Activated CD4-positive, alpha-beta T cell treated with anti-CD3 and anti-CD28 coated beads for 36 hours (primary cell): ENCODE measurements at regions not wholly inside any gene's neighbourhood (a gene's known extent, or its start where the extent isn't known, plus 50 kb on each side); places are given as distances from the start of the nearest gene placed in this dataset.

Experiments
- ATAC-seq: fragments of 200-7000 bp; cut with Tn5 transposase; one replicate; pipeline ENCODE4 v1.10.0; 2021; ENCODE audit warnings: mild to moderate bottlenecking, moderate library complexity
- CTCF ChIA-PET: fragments of 350-600 bp; sonication (Branson Sonifier 250); formaldehyde crosslinking; loops from one replicate; lab custom pipeline; 2021; ENCODE audit warnings: antibody characterized with exemption; lab: Charles Lee
- POLR2A ChIA-PET: fragments of 350-600 bp; sonication (Branson Sonifier 250); formaldehyde crosslinking; loops from one replicate; lab custom pipeline; 2021; ENCODE audit warnings: antibody characterized with exemption, inconsistent platforms; lab: Charles Lee
- DNase-seq: peaks from one replicate; pipeline ENCODE4 v3.0.0-alpha.2; 2020
- H3K27ac Mint-ChIP-seq: one replicate; pipeline ENCODE4 v1.8.0; 2021; ENCODE audit warnings: mixed read lengths
- H3K27me3 Mint-ChIP-seq: one replicate; pipeline ENCODE4 v1.8.0; 2021; ENCODE audit warnings: mixed read lengths
- H3K36me3 Mint-ChIP-seq: one replicate; pipeline ENCODE4 v1.8.0; 2021; ENCODE audit warnings: low read depth, mixed read lengths
- H3K4me1 Mint-ChIP-seq: one replicate; pipeline ENCODE4 v1.8.0; 2021; ENCODE audit warnings: mixed read lengths
- H3K4me3 Mint-ChIP-seq: one replicate; pipeline ENCODE4 v1.8.0; 2021; ENCODE audit warnings: mild to moderate bottlenecking, moderate library complexity, mixed read lengths
- H3K9me3 Mint-ChIP-seq: one replicate; pipeline ENCODE4 v1.8.0; 2021; ENCODE audit warnings: low read depth, mixed read lengths
- intact Hi-C, 2 experiments: fragments of 100-400 bp; cut with DNase I in 1 of 2; cut with micrococcal nuclease in 1 of 2; formaldehyde crosslinking; loops; one replicate each; pipeline versions ENCODE4 v1.14.2 to v1.15.1; 2022 to 2024; cut with DNase I, micrococcal nuclease

GRCh38 chrX:38975368-38975942, 174.2 kb downstream of the MID1IP1 start:
- H3K4me3 Mint-ChIP-seq: no peak overlapping the region
- no peaks in the 10 kb centered on the region for H3K9me3 Mint-ChIP-seq
- no peak for DNase-seq
- ATAC-seq: no peak
- POLR2A ChIA-PET: no interaction called here
- H3K27ac Mint-ChIP-seq: no peak overlapping the region
- no peaks in the 10 kb centered on the region for H3K36me3 Mint-ChIP-seq
- CTCF ChIA-PET: no interaction called here
- intact Hi-C loops: no loop called here
- no peaks in the 10 kb centered on the region for H3K27me3 Mint-ChIP-seq
- H3K4me1 Mint-ChIP-seq: peaks cover 7% of the 10 kb centered on the region

DNA sequence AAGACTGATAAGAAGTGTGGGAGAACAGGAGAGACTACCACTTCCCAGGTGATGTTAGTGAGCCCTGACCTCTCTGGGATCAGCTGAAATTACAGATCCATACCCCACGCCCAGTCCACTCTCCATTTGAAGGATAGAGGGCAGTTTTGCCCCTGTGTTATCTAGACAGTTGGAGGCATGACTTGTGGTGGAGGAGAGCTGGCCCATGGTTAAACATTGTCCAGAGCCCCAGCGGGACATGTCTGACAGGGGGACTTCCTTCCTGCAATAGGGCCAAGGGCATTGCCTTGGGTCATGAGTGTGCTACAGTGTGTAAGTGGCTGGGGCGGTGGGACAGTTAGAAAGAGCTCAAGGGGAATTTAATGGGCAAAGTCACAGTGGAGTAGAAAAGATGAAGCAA, 181.1 kb downstream of the MID1IP1 start:
- DNase-seq (no peak), ATAC-seq (no peak)
- no peaks in the 10 kb centered on the region for H3K4me1 Mint-ChIP-seq
- no peaks in the 10 kb centered on the region for H3K9me3 Mint-ChIP-seq
- H3K27me3 Mint-ChIP-seq: no peaks in the 10 kb centered on the region
- intact Hi-C loops: loop anchor here in 1 of 2 experiments (10.0 kb wide), 2 partner anchors 178 to 318 kb away; partner anchors contain the start of gene MID1IP1
- POLR2A ChIA-PET: no interaction called here
- H3K27ac Mint-ChIP-seq: no peak overlapping the region
- CTCF ChIA-PET: interaction anchor here (1.6 kb wide), 1 partner anchor 214 kb away, joined by 6 read pairs; no protein-coding TSS in a partner anchor
- no peak overlapping the region for H3K4me3 Mint-ChIP-seq
- H3K36me3 Mint-ChIP-seq: no peaks in the 10 kb centered on the region

DNA sequence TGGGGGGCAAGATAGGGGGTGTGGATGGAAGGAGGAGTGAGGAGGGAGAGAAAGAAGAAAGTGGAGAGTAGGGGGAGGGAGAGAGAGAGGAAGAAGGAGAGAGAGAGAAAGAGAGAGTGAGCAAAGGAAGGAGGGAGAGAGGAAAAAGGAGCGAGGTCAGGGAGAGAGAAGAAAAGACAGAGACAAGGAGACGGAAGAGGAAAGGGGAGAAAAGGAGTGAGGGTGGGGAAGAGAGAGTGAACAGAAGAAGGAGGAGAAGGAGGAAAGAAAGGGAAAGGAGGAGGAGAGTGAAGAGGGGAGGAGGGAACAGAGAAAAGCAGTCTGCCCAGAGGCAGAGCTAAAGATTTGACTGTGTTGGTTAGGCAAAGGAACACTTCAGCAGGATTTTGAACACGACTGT, 181.6 kb downstream of the MID1IP1 start:
- Mint-ChIP-seq H3K4me3 (no peak overlapping the region), H3K36me3 (no peaks in the 10 kb centered on the region), H3K27ac (no peak overlapping the region), H3K27me3 (no peaks in the 10 kb centered on the region), H3K9me3 (no peaks in the 10 kb centered on the region), H3K4me1 (no peaks in the 10 kb centered on the region)
- POLR2A ChIA-PET: no interaction called here
- ATAC-seq: no peak
- no peak for DNase-seq
- intact Hi-C loops: loop anchor here in 1 of 2 experiments (10.0 kb wide), 2 partner anchors 178 to 318 kb away; partner anchors contain the start of gene MID1IP1
- CTCF ChIA-PET: no interaction called here

GRCh38 chrX:38985375-38985774, 184.1 kb downstream of the MID1IP1 start:
- Mint-ChIP-seq H3K4me1 (no peaks in the 10 kb centered on the region), H3K9me3 (no peaks in the 10 kb centered on the region), H3K27me3 (no peaks in the 10 kb centered on the region), H3K27ac (no peak overlapping the region), H3K4me3 (no peak overlapping the region), H3K36me3 (no peaks in the 10 kb centered on the region)
- ATAC-seq: peak; percentile 65
- DNase-seq: peak; percentile 7
- ChIA-PET POLR2A (no interaction called here), CTCF (no interaction called here)
- intact Hi-C loops: loop anchor here (1.0 to 10.0 kb wide), 7 partner anchors 181 to 321 kb away; partner anchors contain the start of gene MID1IP1 (in 2 of the 2)

DNA sequence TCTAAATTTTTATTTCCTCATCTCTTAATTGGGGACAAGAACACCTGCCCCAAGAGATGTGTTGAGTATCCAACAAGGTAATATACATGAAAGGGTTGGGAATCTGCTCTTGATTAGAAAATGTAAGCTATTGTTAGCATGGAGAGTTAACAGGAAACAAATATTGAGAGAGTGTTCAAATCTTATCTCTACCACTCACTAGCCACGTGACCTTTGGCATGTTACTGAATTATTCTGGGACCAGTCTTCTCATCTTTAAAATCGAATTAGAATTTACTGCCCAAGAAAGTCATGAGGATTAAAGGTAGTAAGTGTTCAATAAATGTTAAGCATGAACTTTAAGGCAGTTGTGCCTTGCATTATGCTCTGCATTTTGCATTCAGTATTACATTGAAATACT, 184.7 kb downstream of the MID1IP1 start:
- ChIA-PET POLR2A (no interaction called here), CTCF (interaction anchor here (1.2 to 1.4 kb wide), 2 partner anchors 229 to 231 kb away, joined by 3 to 4 read pairs; no protein-coding TSS in a partner anchor)
- no peaks in the 10 kb centered on the region for H3K36me3 Mint-ChIP-seq

GRCh38 chrX:38986586-38986985, 185.3 kb downstream of the MID1IP1 start:
- POLR2A ChIA-PET: no interaction called here
- Mint-ChIP-seq H3K36me3 (no peaks in the 10 kb centered on the region), H3K4me3 (no peak overlapping the region), H3K27me3 (no peaks in the 10 kb centered on the region), H3K4me1 (no peaks in the 10 kb centered on the region), H3K9me3 (no peaks in the 10 kb centered on the region), H3K27ac (no peak overlapping the region)
- no peak for ATAC-seq
- CTCF ChIA-PET: interaction anchor here (1.1 to 1.4 kb wide), 3 partner anchors 219 to 232 kb away, joined by 3 to 4 read pairs (median 3); no protein-coding TSS in a partner anchor
- no peak for DNase-seq
- intact Hi-C loops: loop anchor here (2.0 to 10.0 kb wide), 5 partner anchors 182 to 322 kb away; partner anchors contain the start of gene MID1IP1 (in 1 of the 2)

More for the DNA sequence above, 184.7 kb downstream of the MID1IP1 start:
- no peak overlapping the region for H3K4me3 Mint-ChIP-seq
- ATAC-seq: no peak
- no peaks in the 10 kb centered on the region for H3K9me3 Mint-ChIP-seq
- intact Hi-C loops: loop anchor here (1.0 to 10.0 kb wide), 8 partner anchors 181 to 321 kb away; partner anchors contain the start of gene MID1IP1 (in 2 of the 2)
- DNase-seq: no peak
- no peaks in the 10 kb centered on the region for H3K27me3 Mint-ChIP-seq
- no peaks in the 10 kb centered on the region for H3K4me1 Mint-ChIP-seq
- no peak overlapping the region for H3K27ac Mint-ChIP-seq

DNA sequence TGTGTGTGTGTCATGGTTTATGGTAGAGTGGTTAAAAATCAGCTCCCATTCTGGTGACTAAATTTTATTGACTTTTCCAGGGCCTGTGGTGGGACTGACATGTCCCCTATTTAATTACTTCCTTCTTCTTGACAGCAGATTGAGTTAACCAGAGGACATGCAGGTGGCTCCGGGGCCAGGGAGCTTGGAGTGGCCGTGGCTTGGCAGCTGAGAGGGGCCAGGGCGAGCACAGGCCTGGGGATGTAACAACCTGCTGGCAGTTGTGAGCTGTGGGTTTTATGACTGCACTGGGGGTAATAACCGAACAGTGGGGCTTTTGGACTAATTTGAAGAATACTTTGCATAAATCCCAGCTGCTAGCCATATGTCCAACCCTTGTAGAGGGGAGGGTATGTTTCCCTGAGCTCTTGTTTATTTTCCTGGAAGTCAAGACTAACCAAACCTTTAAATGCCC, 186.0 kb downstream of the MID1IP1 start:
- intact Hi-C loops: loop anchor here (2.0 to 10.0 kb wide), 5 partner anchors 182 to 322 kb away; partner anchors contain the start of gene MID1IP1 (in 1 of the 2)
- DNase-seq: no peak
- no peaks in the 10 kb centered on the region for H3K36me3 Mint-ChIP-seq

GRCh38 chrX:38988301-38988700, 187.0 kb downstream of the MID1IP1 start:
- Mint-ChIP-seq H3K27me3 (no peaks in the 10 kb centered on the region), H3K36me3 (no peaks in the 10 kb centered on the region), H3K4me3 (no peak overlapping the region), H3K9me3 (no peaks in the 10 kb centered on the region), H3K4me1 (no peaks in the 10 kb centered on the region), H3K27ac (no peak overlapping the region)
- no peak for ATAC-seq
- ChIA-PET CTCF (no interaction called here), POLR2A (interaction anchor here (0.6 kb wide), 1 partner anchor 171 kb away, joined by 3 read pairs; no protein-coding TSS in a partner anchor)
- DNase-seq: no peak
- intact Hi-C loops: loop anchor here in 1 of 2 experiments (5.0 to 10.0 kb wide), 4 partner anchors 184 to 324 kb away; partner anchors contain the start of gene MID1IP1

More for the DNA sequence above, 186.0 kb downstream of the MID1IP1 start:
- Mint-ChIP-seq H3K27ac (no peak overlapping the region), H3K27me3 (no peaks in the 10 kb centered on the region), H3K4me1 (no peaks in the 10 kb centered on the region), H3K4me3 (no peak overlapping the region), H3K9me3 (no peaks in the 10 kb centered on the region)
- CTCF ChIA-PET: interaction anchor here (1.0 to 1.4 kb wide), 3 partner anchors 165 to 233 kb away, joined by 3 to 4 read pairs (median 3); no protein-coding TSS in a partner anchor
- POLR2A ChIA-PET: no interaction called here
- ATAC-seq: no peak

DNA sequence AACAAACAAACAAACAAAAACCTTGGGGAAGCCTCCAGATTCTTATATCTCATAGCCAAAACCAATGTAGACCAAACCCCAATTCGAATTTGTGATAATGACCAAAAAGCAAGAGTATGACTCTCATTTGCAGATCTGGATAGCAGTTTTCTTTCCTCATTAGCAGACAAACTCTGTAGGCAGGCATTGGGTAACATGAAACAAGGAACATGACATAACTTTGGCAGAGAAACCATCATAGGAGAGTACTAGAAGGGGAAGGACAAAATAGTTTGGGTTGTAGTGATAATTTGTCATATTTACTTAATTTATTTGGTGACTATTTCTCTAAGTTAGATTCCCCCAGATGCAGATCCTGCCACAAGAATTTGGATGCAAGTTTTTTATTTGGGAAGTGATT, 187.8 kb downstream of the MID1IP1 start:
- Mint-ChIP-seq H3K9me3 (no peaks in the 10 kb centered on the region), H3K4me1 (no peaks in the 10 kb centered on the region), H3K27ac (no peak overlapping the region), H3K36me3 (no peaks in the 10 kb centered on the region), H3K4me3 (no peak overlapping the region), H3K27me3 (no peaks in the 10 kb centered on the region)
- DNase-seq: no peak
- intact Hi-C loops: loop anchor here in 1 of 2 experiments (5.0 to 10.0 kb wide), 4 partner anchors 184 to 324 kb away; partner anchors contain the start of gene MID1IP1
- ATAC-seq: no peak
- ChIA-PET POLR2A (interaction anchor here (0.6 kb wide), 1 partner anchor 171 kb away, joined by 3 read pairs; no protein-coding TSS in a partner anchor), CTCF (no interaction called here)

DNA sequence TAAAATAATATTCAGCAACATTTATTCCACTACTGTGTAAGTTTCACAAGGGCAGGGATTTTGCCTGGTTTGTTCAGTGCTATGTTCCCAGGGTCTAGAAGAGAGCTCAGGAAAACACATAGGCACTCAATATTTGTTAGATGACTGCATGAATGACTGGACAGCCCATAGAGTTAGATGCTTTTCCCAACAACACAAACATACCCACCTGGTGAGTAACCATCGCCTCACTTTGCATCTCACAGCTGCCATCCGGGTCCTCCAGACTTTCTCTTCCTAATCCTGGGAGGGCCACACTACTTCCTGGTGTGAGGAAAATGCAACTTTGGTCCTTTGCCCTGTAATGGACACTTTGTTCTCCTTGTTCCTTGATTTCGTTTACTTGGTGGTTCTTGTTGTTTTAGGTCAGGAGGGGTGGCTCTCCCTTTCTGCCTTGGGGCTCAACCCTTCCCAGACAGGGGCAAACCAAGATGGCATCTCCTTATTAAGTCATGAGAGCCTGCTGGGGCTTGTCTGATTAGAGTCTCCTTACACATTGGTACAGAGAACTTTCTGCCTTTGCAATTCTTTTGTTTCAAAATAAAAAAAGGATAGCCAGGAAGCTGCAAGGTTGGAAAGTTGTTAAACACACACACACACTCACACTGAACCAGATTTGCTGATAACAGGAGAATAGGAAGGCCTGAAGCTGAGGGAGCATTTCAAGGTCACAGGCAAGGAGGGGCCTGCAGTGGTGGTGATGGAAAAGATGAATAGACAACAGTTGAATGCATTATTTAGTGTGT, 190.6 kb downstream of the MID1IP1 start:
- H3K9me3 Mint-ChIP-seq: no peaks in the 10 kb centered on the region
- POLR2A ChIA-PET: no interaction called here
- no peaks in the 10 kb centered on the region for H3K4me1 Mint-ChIP-seq
- no peak overlapping the region for H3K4me3 Mint-ChIP-seq
- H3K27me3 Mint-ChIP-seq: no peaks in the 10 kb centered on the region
- DNase-seq (no peak), ATAC-seq (no peak)
- no peak overlapping the region for H3K27ac Mint-ChIP-seq
- intact Hi-C loops: no loop called here
- CTCF ChIA-PET: no interaction called here
- no peaks in the 10 kb centered on the region for H3K36me3 Mint-ChIP-seq

DNA sequence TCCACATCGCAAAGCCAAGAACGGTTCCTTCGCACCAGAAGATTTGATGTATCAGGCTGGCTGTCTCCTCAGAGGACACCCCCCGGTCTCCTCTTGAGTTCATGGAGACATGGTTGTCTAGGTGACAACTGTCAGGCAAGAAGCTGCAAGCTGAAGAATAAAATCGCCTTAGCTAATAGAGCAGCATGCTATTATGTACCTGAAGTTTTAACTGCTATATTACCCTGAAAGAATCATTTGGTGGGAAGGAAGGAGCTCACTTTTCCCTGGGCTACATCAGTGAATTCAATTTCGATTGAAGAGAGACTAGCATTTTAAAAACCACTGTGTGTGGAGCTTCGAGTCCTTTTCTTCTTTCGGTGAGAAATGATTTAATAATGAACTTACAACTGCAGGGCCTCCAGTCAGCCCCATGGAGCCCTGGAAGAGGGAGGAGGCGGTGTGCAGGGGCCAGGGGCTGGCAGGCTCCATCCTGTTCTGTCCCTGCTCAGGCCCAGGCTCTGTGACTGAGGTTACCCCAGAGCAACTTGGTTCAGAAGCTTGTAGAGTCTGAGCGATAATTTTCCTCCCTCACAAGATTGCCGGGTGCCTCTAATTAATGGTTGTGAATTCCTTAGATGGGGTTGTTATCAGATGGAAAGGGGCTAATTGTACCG, 191.3 kb downstream of the MID1IP1 start:
- H3K9me3 Mint-ChIP-seq: no peaks in the 10 kb centered on the region
- CTCF ChIA-PET: no interaction called here
- H3K36me3 Mint-ChIP-seq: no peaks in the 10 kb centered on the region
- DNase-seq (no peak), ATAC-seq (no peak)
- intact Hi-C loops: no loop called here
- H3K27ac Mint-ChIP-seq: no peak overlapping the region
- H3K4me3 Mint-ChIP-seq: no peak overlapping the region
- no peaks in the 10 kb centered on the region for H3K4me1 Mint-ChIP-seq
- POLR2A ChIA-PET: no interaction called here
- no peaks in the 10 kb centered on the region for H3K27me3 Mint-ChIP-seq
